ENCODE measurements at regions not wholly inside any gene's neighbourhood (a gene's known extent, or its start where the extent isn't known, plus 50 kb on each side); places are given as distances from the start of the nearest gene placed in this dataset.

- no peak for TF ChIP-seq ELF4 (CRISPR knock-in tag; IDR thresholded peaks at IDR 0.05; ENCODE audit: borderline replicate concordance)
- no peak for TF ChIP-seq HOXA7 (CRISPR knock-in tag; IDR thresholded peaks at IDR 0.05)
- TF ChIP-seq NFE2 (CRISPR knock-in tag; IDR thresholded peaks at IDR 0.05), result no peak
- no peak for TF ChIP-seq BHLHE40 (IDR thresholded peaks at IDR 0.05; ENCODE audit: low read length)
- TF ChIP-seq, protein P1, sequence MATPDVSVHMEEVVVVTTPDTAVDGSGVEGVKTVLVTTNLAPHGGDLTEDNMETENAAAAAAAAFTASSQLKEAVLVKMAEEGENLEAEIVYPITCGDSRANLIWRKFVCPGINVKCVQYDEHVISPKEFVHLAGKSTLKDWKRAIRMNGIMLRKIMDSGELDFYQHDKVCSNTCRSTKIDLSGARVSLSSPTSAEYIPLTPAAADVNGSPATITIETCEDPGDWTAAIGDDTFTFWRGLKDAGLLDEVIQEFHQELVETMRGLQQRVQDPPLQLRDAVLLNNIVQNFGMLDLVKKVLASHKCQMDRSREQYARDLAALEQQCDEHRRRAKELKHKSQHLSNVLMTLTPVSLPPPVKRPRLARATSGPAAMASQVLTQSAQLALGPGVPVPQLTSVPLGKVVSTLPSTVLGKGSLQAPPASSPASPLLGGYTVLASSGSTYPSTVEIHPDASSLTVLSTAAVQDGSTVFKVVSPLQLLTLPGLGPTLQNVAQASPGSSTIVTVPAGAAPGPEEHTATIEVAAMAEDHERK (CRISPR knock-in tag; IDR thresholded peaks at IDR 0.05; ENCODE audit: low read depth), result no peak
- TF ChIP-seq ZNF292 (CRISPR knock-in tag; IDR thresholded peaks at IDR 0.05; ENCODE audit: borderline replicate concordance, low read depth), result no peak
- no peak for TF ChIP-seq ZNF749 (CRISPR knock-in tag; IDR thresholded peaks at IDR 0.05; ENCODE audit: borderline replicate concordance)
- TF ChIP-seq PRPF4 (IDR thresholded peaks at IDR 0.05; ENCODE audit: low read depth, low read length, poor library complexity, severe bottlenecking), result no peak
Measured at GRCh38 chr7:156429514-156429913, 211.1 kb upstream of the RNF32 start (continued).

- BruUV-seq (replicated peaks), result no TSS peak
- Histone ChIP-seq H3K36me3 (replicated peaks in 1 of 2; ENCODE audit: control insufficient read depth in 1 of 2, insufficient read depth in 2 of 2, low read length in 2 of 2) (no peaks in the 10 kb centered on the region), H3K9me3 (ENCODE audit: low read length) (no peaks in the 10 kb centered on the region), H3K4me1 (ENCODE audit: insufficient read depth, low read length) (no peaks in the 10 kb centered on the region), H3K4me3 (replicated peaks in 1 of 3; ENCODE audit: insufficient read depth in 1 of 3, low read depth in 2 of 3, low read length in 3 of 3) (no peak overlapping the region), H2AFZ (ENCODE audit: low read length) (no peak overlapping the region), H4K20me1 (ENCODE audit: insufficient read depth, low read length) (no peaks in the 10 kb centered on the region), H3K27me3 (ENCODE audit: control insufficient read depth in 1 of 2, insufficient read depth in 2 of 2, low read length in 2 of 2) (0 out of 5 replicates have a peak, but pooled peaks cover 0 to 4% of the 10 kb centered on the region in 2 experiments), H3K4me2 (ENCODE audit: low read depth, low read length) (no peak overlapping the region), H3K9ac (ENCODE audit: insufficient read depth, low read depth, low read length) (no peak overlapping the region), H3K79me2 (ENCODE audit: insufficient read depth, low read length) (no peaks in the 10 kb centered on the region), H3K27ac (ENCODE audit: extremely low read length, insufficient read depth, low read length) (no peak overlapping the region)
- ChIA-PET CTCF (ENCODE audit: low intra/inter-chr PET ratio, low total read pairs) (no interaction called here), POLR2A (no interaction called here)
- intact Hi-C loops (cut with micrococcal nuclease; ENCODE audit: unreplicated experiment) (no loop called here), in situ Hi-C loops (cut with HindIII; ENCODE audit: extremely low pct_ligation_motif_present, low pct_unique_long_range_greater_than_20kb) (no loop called here)
- ATAC-seq (no peak), FAIRE-seq (no peak), DNase-seq (ENCODE audit: low spot score) (no peak)
- TF ChIP-seq RFX3 (CRISPR knock-in tag; IDR thresholded peaks at IDR 0.05), result no peak
- TF ChIP-seq HOXD1 (CRISPR knock-in tag; IDR thresholded peaks at IDR 0.05), result no peak
- TF ChIP-seq ARID5B (CRISPR knock-in tag; IDR thresholded peaks at IDR 0.05), result no peak
- TF ChIP-seq ZNF776 (CRISPR knock-in tag; IDR thresholded peaks at IDR 0.05), result no peak
- no peak for TF ChIP-seq ZNF619 (CRISPR knock-in tag; IDR thresholded peaks at IDR 0.05)
- no peak for TF ChIP-seq KLF9 (CRISPR knock-in tag; IDR thresholded peaks at IDR 0.05; ENCODE audit: low read depth)
- no peak for TF ChIP-seq ZNF367 (CRISPR knock-in tag; IDR thresholded peaks at IDR 0.05; ENCODE audit: borderline replicate concordance)
- no peak for TF ChIP-seq JARID2 (CRISPR knock-in tag; IDR thresholded peaks at IDR 0.05; ENCODE audit: insufficient replicate concordance)
- TF ChIP-seq ZNF746 (CRISPR knock-in tag; IDR thresholded peaks at IDR 0.05), result no peak
- no peak for TF ChIP-seq ZNF660 (CRISPR knock-in tag; IDR thresholded peaks at IDR 0.05; ENCODE audit: borderline replicate concordance, low read depth)
Measured at GRCh38 chr7:156423876-156424275, 216.7 kb upstream of the RNF32 start.

Data from HepG2 (cell line).